ENCODE measurements at regions not wholly inside any gene's neighbourhood (a gene's known extent, or its start where the extent isn't known, plus 50 kb on each side); places are given as distances from the start of the nearest gene placed in this dataset.

GRCh38 chr14:51342226-51342625 is 102.2 kb downstream of the TMX1 start:
- TF ChIP-seq CTCF (IDR thresholded peaks at IDR 0.05) (no peak), EP300 (IDR thresholded peaks at IDR 0.05) (no peak), POLR2AphosphoS5 (IDR thresholded peaks at IDR 0.05) (no peak)

Measured in sigmoid colon (tissue), 4 donors.